Loucy (cell line): ENCODE measurements at regions not wholly inside any gene's neighbourhood (a gene's known extent, or its start where the extent isn't known, plus 50 kb on each side); places are given as distances from the start of the nearest gene placed in this dataset.

Experiments
- H2AFZ ChIP-seq: fragments of 200-600 bp; sonication (generic); 2 replicates; pipeline ENCODE4 v1.6.0; 2016; ENCODE audit warnings: antibody characterized with exemption, mild to moderate bottlenecking, low read length, moderate library complexity
- H3F3A ChIP-seq: fragments of 200-600 bp; 2 replicates; pipeline ENCODE4 v1.6.0; 2016; ENCODE audit warnings: antibody characterized with exemption, low read depth, mild to moderate bottlenecking
- H3K27me3 ChIP-seq: fragments of 200-600 bp; sonication (generic); 2 replicates; pipeline ENCODE4 v1.6.1; 2014; ENCODE audit warnings: low read length, mild to moderate bottlenecking; ENCODE audit not compliant: insufficient read depth, poor library complexity, severe bottlenecking
- H3K36me3 ChIP-seq: fragments of 200-600 bp; sonication (generic); 2 replicates; pipeline ENCODE4 v1.6.1; 2016; ENCODE audit warnings: low read length; ENCODE audit not compliant: insufficient read depth
- H3K4me1 ChIP-seq: fragments of 200-600 bp; sonication (generic); 2 replicates; pipeline ENCODE4 v1.5.1; 2014; ENCODE audit warnings: low read length, mild to moderate bottlenecking; ENCODE audit not compliant: insufficient read depth, poor library complexity, severe bottlenecking
- H3K4me2 ChIP-seq: fragments of 200-600 bp; sonication (generic); 2 replicates; pipeline ENCODE4 v1.6.0; 2014; ENCODE audit warnings: antibody characterized with exemption, low read length, low read depth, mild to moderate bottlenecking; ENCODE audit not compliant: poor library complexity, severe bottlenecking
- H3K4me3 ChIP-seq: fragments of 200-600 bp; sonication (generic); 2 replicates; pipeline ENCODE4 v1.5.1; 2014; ENCODE audit warnings: low read length, mild to moderate bottlenecking, mixed read lengths; ENCODE audit not compliant: poor library complexity, severe bottlenecking
- H3K79me2 ChIP-seq: fragments of 200-600 bp; sonication (generic); 2 replicates; pipeline ENCODE4 v1.6.1; 2014; ENCODE audit warnings: low read length; ENCODE audit not compliant: insufficient read depth
- H3K9ac ChIP-seq: fragments of 200-600 bp; sonication (generic); 2 replicates; pipeline ENCODE4 v1.6.0; 2014; ENCODE audit warnings: mild to moderate bottlenecking, low read depth, low read length, moderate library complexity; ENCODE audit not compliant: poor library complexity, severe bottlenecking
- H3K9me2 ChIP-seq: fragments of 200-600 bp; sonication (generic); replicated peaks from 2 replicates; pipeline ENCODE4 v1.6.1; 2016; ENCODE audit warnings: low read depth, low read length, mixed read lengths
- H3K9me3 ChIP-seq: fragments of 200-600 bp; sonication (generic); 2 replicates; pipeline ENCODE4 v1.6.1; 2014; ENCODE audit warnings: mild to moderate bottlenecking, antibody characterized with exemption, low read length, low read depth; ENCODE audit not compliant: insufficient read depth
- H4K20me1 ChIP-seq: fragments of 200-600 bp; sonication (generic); 2 replicates; pipeline ENCODE4 v1.6.0; 2014; ENCODE audit warnings: antibody characterized with exemption, low read length, mild to moderate bottlenecking; ENCODE audit not compliant: insufficient read depth, poor library complexity, severe bottlenecking
- EZH2phosphoT487 ChIP-seq: fragments of 200-600 bp; IDR thresholded peaks from 2 replicates; pipeline ENCODE4 v1.6.1; 2018; ENCODE audit warnings: antibody characterized with exemption, mild to moderate bottlenecking, moderate library complexity, borderline replicate concordance
- TF ChIP-seq, protein P1 (sequence below): fragments of 200-600 bp; sonication (generic); conservative IDR thresholded peaks from 2 replicates; pipeline ENCODE4 v1.5.1; 2014; ENCODE audit warnings: mild to moderate bottlenecking, antibody characterized with exemption, low read length

- no peaks in the 10 kb centered on the region for H4K20me1 ChIP-seq
- peaks cover 7% of the 10 kb centered on the region for H3K4me1 ChIP-seq
- H3K9me3 ChIP-seq, result no peaks in the 10 kb centered on the region
- no peak overlapping the region for H3K4me2 ChIP-seq
- H3K9me2 ChIP-seq, result no peaks in the 10 kb centered on the region
- no peak overlapping the region for H2AFZ ChIP-seq
- H3K9ac ChIP-seq, result no peak overlapping the region
- no peaks in the 10 kb centered on the region for H3F3A ChIP-seq
- no peaks in the 10 kb centered on the region for H3K27me3 ChIP-seq
- H3K36me3 ChIP-seq, result no peaks in the 10 kb centered on the region
- H3K79me2 ChIP-seq, result no peaks in the 10 kb centered on the region
- TF ChIP-seq, protein P1, sequence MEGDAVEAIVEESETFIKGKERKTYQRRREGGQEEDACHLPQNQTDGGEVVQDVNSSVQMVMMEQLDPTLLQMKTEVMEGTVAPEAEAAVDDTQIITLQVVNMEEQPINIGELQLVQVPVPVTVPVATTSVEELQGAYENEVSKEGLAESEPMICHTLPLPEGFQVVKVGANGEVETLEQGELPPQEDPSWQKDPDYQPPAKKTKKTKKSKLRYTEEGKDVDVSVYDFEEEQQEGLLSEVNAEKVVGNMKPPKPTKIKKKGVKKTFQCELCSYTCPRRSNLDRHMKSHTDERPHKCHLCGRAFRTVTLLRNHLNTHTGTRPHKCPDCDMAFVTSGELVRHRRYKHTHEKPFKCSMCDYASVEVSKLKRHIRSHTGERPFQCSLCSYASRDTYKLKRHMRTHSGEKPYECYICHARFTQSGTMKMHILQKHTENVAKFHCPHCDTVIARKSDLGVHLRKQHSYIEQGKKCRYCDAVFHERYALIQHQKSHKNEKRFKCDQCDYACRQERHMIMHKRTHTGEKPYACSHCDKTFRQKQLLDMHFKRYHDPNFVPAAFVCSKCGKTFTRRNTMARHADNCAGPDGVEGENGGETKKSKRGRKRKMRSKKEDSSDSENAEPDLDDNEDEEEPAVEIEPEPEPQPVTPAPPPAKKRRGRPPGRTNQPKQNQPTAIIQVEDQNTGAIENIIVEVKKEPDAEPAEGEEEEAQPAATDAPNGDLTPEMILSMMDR, result no peak
- no peak for TF ChIP-seq EZH2phosphoT487
- no peak overlapping the region for H3K4me3 ChIP-seq
These were observed 1383.3 kb upstream of the TMEM132C start for GRCh38 chr12:126883697-126884096.

GRCh38 chr12:126889501-126889900, 1377.5 kb upstream of the TMEM132C start:
- Histone ChIP-seq H4K20me1 (no peaks in the 10 kb centered on the region), H3K9me3 (no peaks in the 10 kb centered on the region), H3K4me3 (no peak overlapping the region), H3F3A (no peaks in the 10 kb centered on the region), H3K79me2 (no peaks in the 10 kb centered on the region), H3K4me2 (no peak overlapping the region), H2AFZ (no peak overlapping the region), H3K36me3 (no peaks in the 10 kb centered on the region), H3K27me3 (no peaks in the 10 kb centered on the region), H3K9me2 (no peaks in the 10 kb centered on the region), H3K4me1 (no peaks in the 10 kb centered on the region), H3K9ac (no peak overlapping the region)
- TF ChIP-seq EZH2phosphoT487, result no peak
- TF ChIP-seq, protein P1, result no peak

- Histone ChIP-seq H3K9ac (no peak overlapping the region), H3K27me3 (no peaks in the 10 kb centered on the region), H2AFZ (no peak overlapping the region), H3K4me2 (no peak overlapping the region), H3F3A (no peaks in the 10 kb centered on the region), H4K20me1 (no peaks in the 10 kb centered on the region), H3K4me3 (no peak overlapping the region), H3K9me2 (no peaks in the 10 kb centered on the region), H3K4me1 (no peaks in the 10 kb centered on the region), H3K9me3 (no peaks in the 10 kb centered on the region), H3K79me2 (no peaks in the 10 kb centered on the region), H3K36me3 (no peaks in the 10 kb centered on the region)
- TF ChIP-seq, protein P1, result no peak
- no peak for TF ChIP-seq EZH2phosphoT487
These were observed 1376.9 kb upstream of the TMEM132C start for GRCh38 chr12:126890097-126890496.
